ENCODE measurements at regions not wholly inside any gene's neighbourhood (a gene's known extent, or its start where the extent isn't known, plus 50 kb on each side); places are given as distances from the start of the nearest gene placed in this dataset.

DNA sequence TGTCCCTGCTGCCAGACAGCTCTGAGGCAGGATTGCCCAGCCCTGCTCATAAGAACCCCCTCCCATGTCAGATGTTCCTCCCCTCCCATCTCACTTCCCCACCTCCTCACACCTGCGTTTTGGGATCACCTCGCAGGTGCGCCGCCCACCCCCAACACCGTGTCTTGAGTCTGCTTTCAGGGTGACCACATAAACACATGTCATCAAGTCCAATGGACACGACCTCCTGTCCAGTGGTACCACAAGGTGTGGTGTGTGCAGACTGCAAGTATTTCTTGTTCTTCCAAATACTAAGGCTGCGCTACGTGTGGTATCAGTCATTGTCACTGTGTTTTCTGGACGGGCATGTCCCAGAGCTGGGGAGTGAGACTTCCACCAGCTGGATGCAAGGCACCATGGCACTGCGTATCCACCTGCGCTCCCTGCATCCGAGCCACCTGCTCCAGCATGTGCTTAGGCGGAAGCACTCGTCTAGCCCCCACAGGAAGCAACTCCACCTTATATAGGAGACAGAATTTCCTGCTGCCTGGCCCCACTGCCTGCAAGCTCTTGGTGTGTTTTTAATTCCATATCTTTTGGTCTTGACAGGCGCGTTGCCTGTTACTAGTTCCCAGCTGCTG lies 119.7 kb upstream of the NXT1 start:
- TF ChIP-seq BHLHE40 (IDR thresholded peaks at IDR 0.05; ENCODE audit: borderline replicate concordance), result no peak
- no peak for TF ChIP-seq FOXM1 (IDR thresholded peaks at IDR 0.05; ENCODE audit: borderline replicate concordance)
- TF ChIP-seq SP1 (IDR thresholded peaks at IDR 0.05), result no peak
- TF ChIP-seq CTBP1 (IDR thresholded peaks at IDR 0.05; ENCODE audit: borderline replicate concordance), result no peak
- no peak for TF ChIP-seq SUZ12 (IDR thresholded peaks at IDR 0.05)
- TF ChIP-seq TARDBP (IDR thresholded peaks at IDR 0.05), result no peak
- TF ChIP-seq ARNT (IDR thresholded peaks at IDR 0.05), result no peak
- TF ChIP-seq PKNOX1 (IDR thresholded peaks at IDR 0.05), result no peak
- TF ChIP-seq LEF1 (IDR thresholded peaks at IDR 0.05; ENCODE audit: borderline replicate concordance), result no peak
- no peak for TF ChIP-seq HDGF (IDR thresholded peaks at IDR 0.05; ENCODE audit: borderline replicate concordance)
- no peak for TF ChIP-seq ELF4 (IDR thresholded peaks at IDR 0.05)
- TF ChIP-seq FOXA1 (IDR thresholded peaks at IDR 0.05), result no peak

Data from HEK293T (cell line).